AG09309 (cell line): ENCODE measurements at regions not wholly inside any gene's neighbourhood (a gene's known extent, or its start where the extent isn't known, plus 50 kb on each side); places are given as distances from the start of the nearest gene placed in this dataset.

ENCODE experiments used
- DNase-seq: peaks from one replicate; pipeline ENCODE4 v3.0.0-alpha.2; 2010; ENCODE audit warnings: low read depth
- H3K4me3 ChIP-seq: 2 replicates; pipeline ENCODE4 v1.5.1; 2011; ENCODE audit warnings: mild to moderate bottlenecking, low read depth, low read length, moderate library complexity; ENCODE audit not compliant: control insufficient read depth
- CTCF ChIP-seq: IDR thresholded peaks from 2 replicates; pipeline ENCODE4 v1.5.1; 2011; ENCODE audit warnings: mild to moderate bottlenecking, low read depth, low read length, inconsistent platforms; ENCODE audit not compliant: insufficient read depth, control insufficient read depth; ENCODE audit errors: missing control alignments

GRCh38 chr16:64295466-64295865 lies 826.4 kb downstream of the CDH11 start:
- no peak overlapping the region for H3K4me3 ChIP-seq
- DNase-seq = no peak
- TF ChIP-seq CTCF = no peak

DNA sequence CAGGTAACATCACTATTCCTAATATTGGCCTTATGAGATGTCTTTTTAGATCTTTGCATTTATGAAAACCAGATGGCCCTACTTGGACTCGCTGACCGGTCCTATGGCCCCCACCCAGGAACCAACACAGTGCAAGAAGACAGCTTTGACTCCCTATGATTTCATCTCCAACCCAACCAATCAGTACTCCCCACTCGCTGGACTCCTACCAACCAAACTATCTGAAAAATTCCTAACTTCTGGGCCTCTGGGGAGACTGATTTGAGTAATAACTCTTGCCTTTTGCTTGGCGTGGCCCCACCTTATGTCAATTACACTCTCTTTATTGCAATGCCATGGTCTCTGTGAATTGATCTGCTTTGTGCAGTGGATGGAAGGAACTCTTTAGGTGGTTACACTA lies 828.9 kb downstream of the CDH11 start:
- H3K4me3 ChIP-seq = no peak overlapping the region
- no peak for TF ChIP-seq CTCF
- no peak for DNase-seq

DNA sequence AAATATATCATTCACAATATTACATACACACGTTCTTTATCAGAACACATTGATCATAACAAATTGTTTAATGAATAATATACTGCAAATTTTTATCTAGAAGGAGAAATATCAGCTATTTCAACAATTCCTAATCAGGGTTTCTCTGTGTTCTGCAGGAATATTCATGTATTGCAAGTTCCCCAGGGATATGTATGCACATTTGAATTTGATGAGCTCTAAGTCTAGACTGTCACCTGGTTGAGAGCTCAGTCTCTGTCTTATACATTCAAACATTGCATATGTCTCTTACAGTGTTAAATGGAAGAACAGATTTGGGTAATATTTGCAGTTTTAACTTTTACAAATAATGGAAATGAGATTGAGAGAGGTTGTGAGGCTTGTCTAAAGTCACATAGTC lies 829.7 kb downstream of the CDH11 start:
- no peak overlapping the region for H3K4me3 ChIP-seq
- DNase-seq = no peak
- TF ChIP-seq CTCF = no peak

DNA sequence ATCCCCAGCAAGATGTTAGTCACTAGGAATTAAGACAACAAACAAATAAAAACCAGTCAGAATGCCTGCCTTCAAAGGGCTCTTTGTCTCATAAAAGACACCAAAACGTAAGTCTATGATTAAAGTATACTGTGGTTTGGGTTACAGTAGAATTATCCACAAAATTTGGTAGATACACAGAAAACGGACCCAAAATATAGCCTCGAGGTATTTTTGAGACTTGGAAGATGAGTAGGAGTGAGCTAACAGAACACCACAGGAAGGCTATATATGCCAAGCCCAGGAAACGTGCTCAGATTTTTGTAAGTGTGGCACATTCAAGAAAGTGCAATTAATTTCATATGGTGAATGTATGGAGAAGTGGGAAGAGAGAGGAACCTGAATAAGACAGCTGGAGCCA lies 831.4 kb downstream of the CDH11 start:
- TF ChIP-seq CTCF = no peak
- DNase-seq = no peak
- no peak overlapping the region for H3K4me3 ChIP-seq

DNA sequence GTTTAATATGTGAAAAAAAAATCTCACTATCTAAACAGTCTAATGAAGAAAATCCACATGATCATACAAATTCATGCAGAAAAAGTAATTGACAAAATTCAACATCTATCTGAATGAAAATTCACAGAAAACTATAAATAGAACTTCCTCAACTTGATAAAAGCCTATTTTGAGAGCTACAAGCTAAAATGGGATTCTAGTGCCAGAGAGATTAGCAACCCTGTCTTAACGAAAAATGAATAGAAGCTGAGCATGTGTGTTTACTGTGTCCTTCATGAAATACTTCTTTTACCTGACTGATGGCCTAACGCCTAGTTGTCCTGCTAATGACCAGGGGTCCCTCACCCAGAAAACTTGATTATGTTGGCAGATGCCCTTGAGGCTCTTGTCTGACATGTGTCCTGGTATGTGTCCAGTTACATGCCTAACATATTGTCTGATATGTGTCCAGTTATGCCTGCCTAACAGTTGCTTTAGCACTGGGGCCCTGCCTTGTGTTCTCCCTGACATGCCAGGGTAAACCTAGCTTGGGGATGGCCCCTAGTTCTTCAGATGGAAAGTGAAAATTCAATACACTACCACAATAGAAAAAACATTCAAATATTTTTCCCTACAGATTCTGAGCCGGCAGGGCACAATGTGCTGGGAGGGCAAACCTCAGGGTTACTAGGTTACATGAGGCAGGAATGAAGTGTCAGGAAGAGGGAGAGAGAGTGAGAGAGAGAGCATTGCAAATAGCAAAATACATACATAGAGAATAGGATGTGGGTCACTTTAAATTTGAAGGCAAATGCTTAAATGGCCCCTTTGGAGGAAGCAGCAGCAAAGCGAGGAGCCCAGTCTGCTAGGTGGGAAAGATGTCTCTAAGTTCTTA lies 834.0 kb downstream of the CDH11 start:
- TF ChIP-seq CTCF = no peak
- no peak overlapping the region for H3K4me3 ChIP-seq
- DNase-seq = no peak

GRCh38 chr16:64282181-64282580 lies 839.7 kb downstream of the CDH11 start:
- H3K4me3 ChIP-seq = no peak overlapping the region

More at GRCh38 chr16:64282181-64282580, 839.7 kb downstream of the CDH11 start:
- TF ChIP-seq CTCF = no peak
- DNase-seq = no peak
